Activated effector memory CD4-positive, alpha-beta T cell treated with anti-CD3 and anti-CD28 coated beads, Interleukin-2, amount 50 U/mL, for 16 hours (primary cell): ENCODE measurements at regions not wholly inside any gene's neighbourhood (a gene's known extent, or its start where the extent isn't known, plus 50 kb on each side); places are given as distances from the start of the nearest gene placed in this dataset.
"Not testable (repeated sequence)": the region's sequence is repeated elsewhere in the genome, so short reads cannot be mapped to it uniquely, and the experiment has no call there.

Source experiments
- DNase-seq: peaks from one replicate; pipeline ENCODE4 v3.0.0-alpha.2; 2020

DNA sequence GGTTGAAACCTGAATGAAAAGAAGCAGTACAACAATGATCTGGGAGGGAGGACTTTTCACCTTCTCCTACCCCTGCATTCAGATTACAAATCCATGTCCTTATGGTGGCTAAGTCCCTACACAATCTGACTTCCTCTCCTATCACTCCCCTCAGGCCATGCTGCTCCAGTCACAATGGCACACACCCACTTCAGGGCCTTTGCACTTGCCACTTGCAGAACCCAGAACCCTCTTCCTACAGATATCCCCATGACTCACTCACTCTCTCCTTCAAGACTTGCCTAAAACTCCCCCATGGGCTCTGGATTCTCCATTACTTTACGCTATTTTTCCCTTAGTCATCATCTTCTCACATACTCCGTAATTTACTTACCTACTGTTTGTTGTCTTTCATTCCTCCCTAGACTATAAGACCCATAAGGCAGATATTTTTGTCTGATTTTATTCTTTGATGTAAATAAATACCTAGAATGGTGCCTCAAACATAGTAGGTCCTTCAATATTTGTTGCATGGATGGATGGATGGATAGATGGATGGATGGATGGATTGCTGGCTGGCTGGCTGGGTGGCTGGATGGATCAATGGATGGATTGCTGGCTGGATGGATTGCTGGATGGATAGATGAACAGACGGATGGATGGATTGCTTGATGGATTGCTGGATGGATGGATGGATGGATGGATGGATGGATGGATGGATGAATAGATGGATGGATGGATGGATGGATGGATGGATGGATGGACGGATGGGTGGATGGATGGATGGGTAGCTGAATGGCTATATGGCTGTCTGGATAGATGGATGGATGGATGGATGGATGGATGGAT lies 94.7 kb upstream of the NAV2 start:
- no peak for DNase-seq

DNA sequence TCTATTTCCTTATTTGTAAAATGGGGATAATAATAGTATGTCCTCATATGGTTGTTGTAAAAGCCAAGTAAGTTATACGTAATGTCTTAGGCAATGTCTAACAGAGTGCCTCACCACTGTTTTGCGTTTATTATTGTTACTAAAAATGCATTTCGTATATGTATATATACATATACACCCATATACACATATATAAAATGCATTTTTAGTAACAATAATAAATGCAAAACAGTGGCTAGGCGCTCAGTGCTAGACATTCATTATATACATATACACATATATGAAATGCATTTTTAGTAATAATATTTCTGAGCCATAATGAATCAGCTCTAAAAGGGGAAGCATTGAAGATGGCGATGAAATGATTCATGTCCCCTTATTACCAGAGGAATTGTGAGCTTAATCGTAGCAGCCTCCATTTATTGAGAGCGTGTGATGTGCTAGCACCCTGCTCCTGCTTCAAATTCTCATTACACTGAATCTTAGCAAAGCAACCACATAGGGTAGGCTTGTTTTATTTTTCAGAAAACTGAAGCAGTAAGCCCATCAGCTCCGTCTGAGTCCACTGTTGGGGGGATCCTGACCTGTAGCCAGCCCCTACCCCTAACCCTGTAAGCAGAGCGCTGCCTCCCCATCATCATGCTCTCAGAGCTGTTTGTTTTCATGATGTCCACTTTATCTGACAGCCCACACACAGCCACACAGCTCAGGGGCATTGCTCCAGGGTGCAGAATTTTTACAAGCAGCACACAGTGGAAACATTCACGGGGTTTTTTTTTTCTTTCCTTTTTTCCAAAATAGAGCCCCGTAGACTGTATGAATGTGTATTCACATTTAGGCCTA lies 97.1 kb upstream of the NAV2 start:
- DNase-seq: no peak

DNA sequence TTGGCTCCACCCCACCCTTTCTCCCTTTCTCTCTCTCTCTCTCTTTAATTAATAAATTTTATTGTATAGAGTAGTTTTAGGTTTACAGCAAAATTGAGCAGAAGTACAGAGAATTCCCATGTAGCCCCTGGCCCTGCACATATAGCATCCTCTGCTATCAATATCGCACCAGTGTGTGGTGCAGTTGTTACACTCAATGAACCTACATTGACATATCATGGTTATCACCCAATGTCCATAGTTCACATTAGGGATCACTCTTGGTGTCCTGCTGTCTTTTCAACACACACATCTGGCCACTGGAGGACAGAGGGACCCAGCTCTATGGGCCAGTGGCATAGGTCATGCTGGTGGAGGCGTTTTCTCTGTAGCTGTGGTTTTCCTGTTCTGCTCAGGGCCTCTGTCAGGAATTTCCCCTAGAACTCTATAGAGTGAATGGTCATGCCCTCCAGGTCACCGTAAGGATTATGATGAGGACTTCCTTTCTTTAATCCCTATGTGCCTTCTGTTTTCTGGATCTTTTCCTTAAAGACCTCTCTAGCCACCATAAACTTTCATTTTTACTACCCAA lies 98.2 kb upstream of the NAV2 start:
- no peak for DNase-seq

DNA sequence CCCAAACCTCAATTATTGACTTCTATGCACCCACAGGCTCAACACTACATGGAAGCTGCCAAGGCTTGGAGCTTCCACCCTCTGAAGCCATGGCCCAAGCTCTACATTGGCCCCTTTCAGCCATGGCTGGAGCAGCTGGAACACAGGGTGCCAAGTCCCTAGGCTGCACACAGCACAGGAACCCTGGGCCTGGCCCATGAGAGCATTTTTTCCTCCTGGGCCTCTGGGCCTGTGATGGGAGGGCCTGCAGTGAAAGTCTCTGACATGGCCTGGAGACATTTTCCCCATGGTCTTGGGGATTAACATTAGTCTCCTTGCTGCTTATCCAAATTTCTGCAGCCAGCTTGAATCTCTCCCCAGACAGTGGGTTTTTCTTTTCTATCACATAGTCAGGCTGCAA lies 100.6 kb upstream of the NAV2 start:
- DNase-seq: not testable (repeated sequence)

DNA sequence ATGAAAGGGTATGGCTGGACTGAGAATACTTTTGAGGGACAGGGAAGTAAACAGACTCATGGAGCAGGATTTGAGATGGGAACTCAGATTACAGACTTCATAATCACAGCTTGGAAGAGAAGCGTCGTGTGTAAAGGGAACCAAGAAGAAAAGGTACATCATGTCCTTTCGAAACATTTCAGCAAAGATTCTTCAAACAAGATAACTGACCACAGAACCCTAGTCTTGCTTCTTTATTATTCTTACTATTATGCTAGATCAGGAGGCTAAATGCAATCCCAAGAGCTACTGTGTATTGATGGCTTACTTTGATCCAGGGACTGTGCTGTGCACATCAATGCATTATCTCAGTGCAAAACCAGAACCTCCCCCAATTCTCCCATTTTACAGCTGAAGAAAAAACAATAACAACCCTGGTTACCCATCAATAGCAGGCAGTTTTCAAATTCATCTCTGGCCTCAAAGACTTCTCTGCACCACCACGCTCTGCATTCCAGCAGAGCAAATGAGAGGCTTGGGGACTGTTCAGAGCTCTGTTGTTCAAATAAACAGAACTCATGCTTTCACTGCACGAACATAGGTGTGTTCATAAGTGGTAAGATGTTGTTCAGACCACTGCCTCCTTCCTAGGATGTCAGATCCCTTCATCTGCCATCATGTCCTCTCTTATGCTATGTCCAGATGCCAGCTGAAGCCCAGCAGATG lies 104.8 kb upstream of the NAV2 start:
- DNase-seq: no peak

DNA sequence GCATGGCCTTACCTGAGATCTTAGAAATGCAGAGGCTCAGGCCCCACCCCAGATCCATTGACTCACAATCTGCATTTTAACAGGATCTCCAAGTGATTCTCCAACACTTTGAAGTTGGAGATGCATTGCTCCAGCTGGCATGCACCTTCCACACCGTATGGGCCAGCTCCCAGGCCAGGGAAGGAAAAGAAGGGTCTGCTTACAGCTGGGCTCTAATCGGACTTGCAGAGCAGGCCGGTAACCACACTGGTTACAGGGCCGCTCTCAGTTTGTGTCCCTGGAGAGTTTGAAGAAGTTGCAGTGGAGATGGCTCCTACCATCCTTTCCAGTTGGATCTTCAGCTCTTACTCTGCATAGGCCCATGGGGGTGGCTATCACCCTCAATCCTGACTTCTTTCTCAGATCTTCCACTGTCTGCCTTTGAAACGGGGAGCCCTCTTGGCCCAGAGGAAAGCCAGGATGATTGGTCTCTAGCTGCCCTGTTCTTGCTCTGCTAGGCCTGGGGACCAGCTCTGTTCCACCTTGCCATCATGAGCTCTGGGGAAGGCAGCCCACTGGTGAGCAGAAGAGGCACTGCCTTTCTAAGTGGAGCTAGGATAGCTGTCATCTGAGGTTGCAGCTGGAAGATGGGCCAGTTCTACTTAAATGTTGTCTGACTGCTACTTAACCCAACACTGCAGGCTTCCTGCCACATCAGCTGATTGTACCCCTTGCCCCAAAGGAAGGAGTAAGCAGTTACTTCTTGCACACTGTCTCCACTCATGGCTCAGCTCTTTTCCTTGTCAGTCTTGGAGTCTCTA lies 105.6 kb upstream of the NAV2 start:
- DNase-seq: no peak

DNA sequence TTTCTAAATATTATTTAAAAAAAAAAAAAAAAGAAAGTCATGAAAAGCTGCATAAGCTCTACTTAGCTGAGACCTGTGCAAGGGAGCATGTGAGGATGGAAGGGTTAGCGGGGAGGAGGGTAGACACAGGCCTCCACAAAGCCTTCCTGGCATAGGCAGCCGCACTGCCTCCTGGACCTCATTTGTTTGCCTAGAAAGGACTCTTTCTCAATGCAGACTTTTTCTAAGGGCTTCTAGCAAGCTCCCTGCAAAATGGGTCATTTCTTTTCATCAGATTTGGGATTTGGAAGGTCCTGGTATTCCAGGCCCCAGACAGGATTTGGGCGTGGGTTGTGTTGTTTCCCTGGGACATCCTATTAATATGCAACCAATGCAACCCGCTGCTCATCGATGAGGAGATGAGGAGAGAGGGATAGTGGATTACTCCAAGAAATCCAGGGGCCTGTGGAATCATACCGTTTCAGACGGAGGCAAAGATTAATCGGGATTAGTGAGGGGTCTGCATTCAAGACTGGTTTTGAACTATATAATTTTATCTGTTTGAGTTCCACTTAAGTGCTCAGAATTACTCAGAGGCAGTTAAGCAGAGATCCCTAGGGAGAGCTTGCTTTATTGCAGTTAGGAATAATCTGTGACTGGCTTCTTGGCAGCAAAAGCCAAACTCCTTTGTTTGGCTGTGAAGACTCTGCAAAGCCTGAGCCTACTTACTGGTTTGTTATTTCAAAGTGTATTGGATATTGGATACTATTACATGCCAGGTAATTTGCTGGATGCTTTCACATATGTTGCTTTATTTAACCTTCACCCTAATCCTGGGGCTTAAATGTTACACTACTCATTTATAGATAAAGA lies 106.9 kb upstream of the NAV2 start:
- no peak for DNase-seq

DNA sequence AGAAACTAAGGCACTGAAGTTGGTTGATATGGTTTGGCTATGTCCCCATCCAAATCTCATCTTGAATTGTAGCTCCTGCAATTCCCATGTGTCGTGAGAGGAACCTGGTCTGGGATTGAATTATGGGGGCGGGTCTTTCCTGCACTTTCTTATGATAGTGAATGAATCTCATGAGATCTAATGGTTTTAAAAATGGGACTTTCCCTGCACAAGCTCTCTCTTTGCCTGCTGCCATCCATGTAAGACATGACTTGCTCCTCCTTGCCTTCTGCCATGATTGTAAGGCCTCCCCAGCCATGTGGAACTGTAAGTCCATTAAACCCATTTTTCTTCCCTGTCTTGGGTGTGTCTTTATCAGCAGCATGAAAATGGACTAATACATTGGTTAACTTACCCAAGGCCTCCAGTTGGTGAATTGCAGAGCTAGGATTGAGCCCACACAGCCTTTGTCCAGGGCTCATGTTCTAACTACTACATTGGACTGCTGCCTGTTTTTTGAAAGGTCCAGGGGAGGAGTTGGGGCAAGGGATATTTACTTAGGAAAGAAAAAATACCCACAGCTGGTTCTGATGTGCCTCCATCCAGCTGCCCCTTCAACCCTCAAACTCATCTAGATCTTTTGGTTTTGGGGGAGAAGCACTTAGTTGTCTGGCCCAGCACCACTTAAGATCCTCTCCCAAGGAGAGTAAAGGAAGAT lies 107.8 kb upstream of the NAV2 start:
- DNase-seq: no peak

DNA sequence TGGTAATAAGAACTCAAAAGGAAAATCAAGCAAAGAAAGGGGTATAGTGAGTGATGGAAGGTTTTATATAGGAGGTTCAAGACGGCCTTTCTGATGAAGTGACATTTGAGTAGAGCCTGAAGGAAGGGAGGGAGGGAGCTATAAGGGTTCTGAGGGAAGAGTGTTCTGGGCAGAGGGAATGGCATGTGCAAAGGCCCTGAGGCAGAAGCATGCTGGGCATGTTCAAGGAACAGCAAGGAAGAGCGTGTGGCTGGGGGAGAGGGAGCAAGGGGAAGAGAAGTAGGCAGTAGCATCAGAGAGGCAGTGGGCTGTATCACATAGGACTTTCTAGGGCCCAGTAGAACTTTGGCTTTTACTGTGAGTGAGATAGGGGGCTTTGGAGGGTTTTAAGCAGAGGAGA lies 108.9 kb upstream of the NAV2 start:
- no peak for DNase-seq

DNA sequence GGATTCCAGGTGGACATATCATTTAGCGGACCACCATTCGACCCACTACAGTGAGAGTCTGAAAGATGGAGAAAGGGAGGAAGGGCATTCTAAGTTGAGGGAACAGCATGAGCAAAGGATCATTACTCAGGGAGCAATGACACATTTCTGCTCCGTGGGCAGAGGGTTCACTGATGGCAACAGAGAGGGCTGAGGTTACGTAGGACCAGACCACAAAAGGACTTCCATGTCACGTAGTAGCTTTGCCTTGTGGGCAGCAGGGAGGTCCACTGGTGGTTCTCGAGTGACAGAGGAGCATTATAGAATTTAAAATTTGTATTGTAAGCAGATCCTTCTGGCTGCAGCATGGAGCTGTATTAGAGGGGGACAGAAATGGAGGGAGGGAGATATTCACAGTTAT lies 109.7 kb upstream of the NAV2 start:
- no peak for DNase-seq

DNA sequence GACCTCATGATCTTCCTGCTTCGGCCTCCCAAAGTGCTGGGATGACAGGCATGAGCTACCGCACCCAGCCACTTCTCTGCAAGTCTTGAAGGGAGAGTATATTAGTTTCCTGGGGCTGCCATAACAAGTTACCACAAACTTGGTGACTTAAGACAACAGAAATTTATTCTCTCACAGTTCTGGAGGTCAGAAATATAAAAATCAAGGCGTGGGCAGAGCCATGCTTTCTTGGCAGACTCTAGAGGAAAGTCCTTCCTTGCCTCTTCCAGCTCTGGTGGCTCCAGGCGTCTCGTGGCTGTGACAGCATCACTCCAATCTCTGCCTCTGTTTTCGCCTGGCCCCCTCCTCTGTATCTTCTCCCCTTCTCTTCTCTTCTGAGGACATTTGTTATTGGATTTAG lies 110.2 kb upstream of the NAV2 start:
- DNase-seq: no peak

DNA sequence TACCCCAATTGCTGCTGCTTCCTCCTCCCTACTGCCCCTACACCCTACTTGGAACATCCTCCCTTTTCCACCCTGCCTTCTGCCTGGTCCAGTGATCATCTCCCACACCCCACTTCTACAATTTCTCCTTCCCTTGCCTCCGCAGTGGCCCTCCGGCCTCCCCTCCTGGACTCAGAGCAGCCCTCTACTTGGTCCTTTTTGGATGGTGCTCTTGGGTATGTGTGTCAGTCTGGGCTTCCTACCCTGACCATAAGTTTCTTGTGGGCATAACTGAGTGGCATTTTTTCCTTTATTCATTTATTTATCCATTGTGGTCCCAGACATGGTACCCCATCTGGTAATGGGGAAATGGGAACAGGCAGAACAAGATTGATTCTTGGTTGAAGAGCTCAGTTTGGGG lies 111.4 kb upstream of the NAV2 start:
- no peak for DNase-seq

DNA sequence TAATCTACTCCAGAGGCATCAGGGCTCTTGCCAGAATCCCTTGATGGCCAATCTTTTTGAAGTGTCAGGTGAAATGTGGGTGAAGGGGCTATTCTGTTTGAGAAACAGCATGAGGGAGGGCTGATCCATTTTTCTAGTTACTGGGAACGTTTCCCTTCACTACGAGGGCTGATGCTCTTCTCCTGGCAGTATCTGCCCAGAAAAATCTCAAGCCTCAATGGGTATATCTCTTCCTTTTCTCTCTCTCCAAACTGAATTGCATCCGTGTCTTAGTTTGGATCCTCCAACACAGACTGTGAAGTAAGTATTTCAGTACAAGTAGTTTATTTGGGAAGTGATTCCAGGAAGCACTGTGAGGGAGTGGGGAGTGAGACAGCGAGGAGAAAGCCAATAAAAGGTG lies 113.0 kb upstream of the NAV2 start:
- DNase-seq: no peak

DNA sequence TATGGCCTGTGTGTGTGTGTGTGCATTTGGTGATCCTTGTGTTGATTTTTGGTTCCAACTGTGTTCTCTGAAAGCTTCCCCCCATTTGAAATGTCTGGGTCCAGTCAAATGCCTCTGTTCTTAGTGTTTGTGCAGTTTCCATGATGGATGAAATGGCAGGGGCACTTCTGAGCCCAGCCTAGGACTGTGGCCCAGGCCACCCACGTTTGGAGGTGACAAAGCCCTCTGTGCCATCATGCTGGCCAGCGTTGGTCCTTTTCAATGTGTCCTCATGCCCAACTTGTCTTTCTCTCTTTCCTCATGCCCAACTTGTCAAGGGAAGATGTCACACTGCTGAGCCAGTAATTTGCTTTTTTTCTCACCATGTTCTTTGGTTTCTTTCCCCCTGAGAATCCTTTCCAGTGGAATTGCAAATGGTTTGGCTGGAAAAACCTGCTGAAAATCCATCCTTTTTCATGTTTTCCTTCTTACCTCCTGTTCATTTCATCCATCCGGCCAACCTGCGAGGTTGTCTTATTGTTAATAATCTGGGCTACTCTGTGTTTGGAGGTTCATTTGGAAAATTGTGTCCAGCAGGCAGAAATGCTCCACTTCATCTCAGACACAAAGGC lies 113.7 kb upstream of the NAV2 start:
- no peak for DNase-seq

DNA sequence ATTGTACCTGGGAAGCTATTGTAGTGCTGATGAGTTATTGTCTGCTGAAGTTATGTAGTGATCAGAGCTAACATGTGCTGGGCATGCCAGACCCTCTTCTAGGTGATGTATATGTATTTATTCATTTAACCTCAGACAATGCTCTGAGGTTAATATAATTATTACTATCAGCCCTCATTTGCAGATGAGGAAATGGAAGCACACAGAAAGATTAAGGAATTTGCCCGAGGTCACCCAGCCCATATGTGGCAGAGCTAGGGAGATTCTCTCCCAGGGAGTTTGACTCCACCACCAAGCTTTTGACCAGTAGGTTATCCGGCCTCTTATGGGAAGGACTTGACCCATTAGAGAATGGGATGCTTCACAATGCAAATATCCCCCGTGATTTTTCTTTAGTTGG lies 114.2 kb upstream of the NAV2 start:
- no peak for DNase-seq

DNA sequence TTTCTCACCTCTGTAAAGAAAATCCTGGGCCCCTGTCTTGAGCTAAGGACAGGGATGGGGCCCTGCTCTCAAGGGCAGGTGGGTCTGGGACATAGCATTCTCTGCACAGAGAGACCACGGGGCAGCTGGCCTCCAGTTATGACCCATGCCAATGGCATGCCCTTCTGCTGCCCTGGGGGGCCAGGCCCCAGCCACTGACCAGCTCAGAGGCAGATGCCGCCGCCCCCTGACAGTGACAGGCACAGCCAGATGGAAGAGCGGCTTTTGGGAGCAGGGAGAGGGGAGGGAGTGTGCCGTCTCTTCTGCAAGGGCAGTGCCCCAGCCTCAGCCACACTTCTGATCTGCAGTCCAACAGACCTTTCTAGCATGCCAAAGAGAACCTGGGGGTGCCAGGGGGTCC lies 114.8 kb upstream of the NAV2 start:
- no peak for DNase-seq

DNA sequence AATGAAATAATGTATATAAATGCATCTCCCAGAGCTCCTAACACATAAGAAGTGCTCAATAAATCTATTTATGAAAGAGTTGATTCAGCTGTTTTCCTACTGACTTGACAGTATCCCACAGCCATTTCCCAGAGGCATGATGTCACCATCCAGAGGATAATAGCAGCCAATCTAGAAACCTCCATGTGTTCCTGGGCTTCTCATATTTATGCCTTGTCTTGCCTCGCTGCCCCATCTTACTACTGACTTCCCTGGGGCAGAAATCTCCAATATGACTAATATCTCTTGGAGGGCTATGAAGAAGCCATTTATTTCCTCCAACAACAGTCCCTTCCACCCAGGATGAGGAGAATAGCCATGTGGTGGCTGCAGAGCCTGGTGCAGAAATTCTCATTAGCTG lies 115.4 kb upstream of the NAV2 start:
- DNase-seq: no peak

DNA sequence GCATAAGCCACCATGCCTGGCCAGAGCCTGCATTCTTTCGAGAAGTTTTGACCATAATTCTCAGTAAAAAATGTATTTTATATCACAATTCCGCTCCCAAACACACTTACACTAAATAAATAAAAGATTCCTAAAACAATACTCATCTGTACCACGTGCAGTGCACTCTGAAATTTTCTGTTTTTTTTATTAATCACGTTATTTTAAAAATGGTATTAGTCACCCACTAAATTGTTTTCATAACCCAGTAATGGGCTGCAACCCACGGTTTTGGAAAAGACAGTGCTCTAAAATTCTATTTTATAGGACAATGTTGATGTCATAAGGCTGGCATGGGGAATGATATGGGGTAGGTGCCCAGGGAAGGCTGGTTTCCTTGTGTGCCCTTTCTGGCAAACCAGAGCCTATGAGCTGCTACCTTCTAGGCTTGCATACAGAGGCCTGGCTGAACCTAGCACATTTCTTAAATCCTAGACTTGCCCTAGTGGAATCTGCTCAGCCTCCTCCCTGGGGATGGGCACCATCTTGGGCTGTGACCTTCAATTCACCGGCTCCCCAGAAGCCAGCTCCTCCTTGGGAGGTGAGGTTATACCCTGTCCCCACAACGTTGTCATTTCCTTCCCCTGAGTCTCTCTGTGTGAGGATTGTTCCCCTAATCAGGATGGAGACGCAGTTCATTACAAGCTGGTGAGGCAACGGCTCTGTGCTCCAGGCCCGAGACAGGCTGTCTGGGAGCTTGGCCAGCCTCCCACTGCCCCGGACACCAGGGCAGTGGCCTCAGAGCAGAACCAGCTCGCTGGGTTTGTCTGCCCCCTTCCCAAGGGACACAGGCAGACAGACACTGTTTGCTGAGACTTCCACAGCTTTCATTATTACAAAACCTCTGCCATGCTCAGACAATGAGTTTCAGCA lies 116.5 kb upstream of the NAV2 start:
- no peak for DNase-seq

DNA sequence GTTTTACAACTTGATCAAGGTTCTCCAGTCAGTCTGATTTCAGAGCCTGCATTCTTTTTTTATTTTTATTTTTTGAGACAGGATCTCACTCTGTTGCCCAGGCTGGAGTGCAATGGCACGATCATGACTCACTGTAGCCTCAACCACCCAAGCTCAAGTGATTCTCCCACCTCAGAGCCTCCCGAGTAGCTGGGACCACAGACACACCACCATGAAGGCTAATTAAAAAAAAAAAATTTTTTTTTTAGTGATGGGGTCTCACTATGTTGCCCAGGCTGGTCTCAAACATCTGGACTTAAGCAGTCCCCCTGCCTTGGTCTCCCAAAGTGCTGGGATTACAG lies 117.2 kb upstream of the NAV2 start:
- DNase-seq: no peak
